NB4 (cell line): ENCODE measurements at regions not wholly inside any gene's neighbourhood (a gene's known extent, or its start where the extent isn't known, plus 50 kb on each side); places are given as distances from the start of the nearest gene placed in this dataset.

ENCODE experiments used
- DNase-seq: peaks from one replicate; pipeline ENCODE4 v3.0.0; 2010; ENCODE audit warnings: low read depth
- H3K4me3 ChIP-seq: one replicate; pipeline ENCODE4 v1.5.1; 2011; ENCODE audit warnings: mild to moderate bottlenecking, low read depth, low read length, moderate library complexity
- CTCF ChIP-seq: IDR thresholded peaks from one replicate; pipeline ENCODE4 v1.5.1; 2012; ENCODE audit warnings: low read depth, low read length
- MAX ChIP-seq: IDR thresholded peaks from 2 replicates; pipeline ENCODE4 v1.6.1; 2011; ENCODE audit warnings: low read depth, low read length
- MYC ChIP-seq: IDR thresholded peaks from 2 replicates; pipeline ENCODE4 v1.6.1; 2011; ENCODE audit warnings: low read depth, low read length
- POLR2A ChIP-seq: IDR thresholded peaks from 2 replicates; pipeline ENCODE4 v1.6.1; 2011; ENCODE audit warnings: mild to moderate bottlenecking; ENCODE audit not compliant: insufficient read length; ENCODE audit errors: extremely low read depth

- no peak overlapping the region for H3K4me3 ChIP-seq
- TF ChIP-seq MYC (no peak), POLR2A (no peak), MAX (no peak), CTCF (no peak)
- no peak for DNase-seq
These were observed 302.2 kb downstream of the RPS24 start for GRCh38 chr10:78335691-78336401.

- TF ChIP-seq MAX (no peak), CTCF (no peak), MYC (no peak), POLR2A (no peak)
- no peak overlapping the region for H3K4me3 ChIP-seq
- DNase-seq: no peak
These were observed 302.7 kb downstream of the RPS24 start for GRCh38 chr10:78336402-78336791.

GRCh38 chr10:78337016-78337415 lies 303.4 kb downstream of the RPS24 start:
- no peak for DNase-seq
- no peak overlapping the region for H3K4me3 ChIP-seq
- TF ChIP-seq CTCF: no peak
- TF ChIP-seq MYC: no peak
- no peak for TF ChIP-seq POLR2A
- TF ChIP-seq MAX: no peak

- H3K4me3 ChIP-seq: no peak overlapping the region
- no peak for TF ChIP-seq MAX
- no peak for TF ChIP-seq MYC
- no peak for TF ChIP-seq CTCF
- TF ChIP-seq POLR2A: no peak
- no peak for DNase-seq
These were observed 304.2 kb downstream of the RPS24 start for GRCh38 chr10:78337646-78338391.

GRCh38 chr10:78338717-78339116 lies 305.1 kb downstream of the RPS24 start:
- no peak for DNase-seq

GRCh38 chr10:78339251-78339650 lies 305.6 kb downstream of the RPS24 start:
- no peak overlapping the region for H3K4me3 ChIP-seq
- no peak for DNase-seq
- TF ChIP-seq POLR2A: no peak
- TF ChIP-seq MYC: no peak
- no peak for TF ChIP-seq MAX
- TF ChIP-seq CTCF: no peak

More at GRCh38 chr10:78338717-78339116, 305.1 kb downstream of the RPS24 start:
- no peak for TF ChIP-seq MYC
- no peak overlapping the region for H3K4me3 ChIP-seq
